MG63 (cell line): ENCODE measurements at regions not wholly inside any gene's neighbourhood (a gene's known extent, or its start where the extent isn't known, plus 50 kb on each side); places are given as distances from the start of the nearest gene placed in this dataset.

Experiments
- DNase-seq: peaks from one replicate; pipeline ENCODE4 v3.0.0-alpha.2; 2020
- H3K27me3 ChIP-seq: fragments of 250-450 bp; sonication (Bioruptor Pico); 2 replicates; pipeline ENCODE4 v1.5.1; 2020; ENCODE audit warnings: mild to moderate bottlenecking, moderate library complexity
- H3K36me3 ChIP-seq: fragments of 250-450 bp; sonication (Bioruptor Pico); 2 replicates; pipeline ENCODE4 v1.5.1; 2020; ENCODE audit warnings: mild to moderate bottlenecking, moderate library complexity
- H3K4me3 ChIP-seq: fragments of 250-450 bp; sonication (Bioruptor Pico); 2 replicates; pipeline ENCODE4 v1.5.1; 2020; ENCODE audit warnings: mild to moderate bottlenecking, moderate library complexity
- H3K9me3 ChIP-seq: fragments of 250-450 bp; sonication (Bioruptor Pico); 2 replicates; pipeline ENCODE4 v1.5.1; 2020; ENCODE audit warnings: mild to moderate bottlenecking, moderate library complexity

DNA sequence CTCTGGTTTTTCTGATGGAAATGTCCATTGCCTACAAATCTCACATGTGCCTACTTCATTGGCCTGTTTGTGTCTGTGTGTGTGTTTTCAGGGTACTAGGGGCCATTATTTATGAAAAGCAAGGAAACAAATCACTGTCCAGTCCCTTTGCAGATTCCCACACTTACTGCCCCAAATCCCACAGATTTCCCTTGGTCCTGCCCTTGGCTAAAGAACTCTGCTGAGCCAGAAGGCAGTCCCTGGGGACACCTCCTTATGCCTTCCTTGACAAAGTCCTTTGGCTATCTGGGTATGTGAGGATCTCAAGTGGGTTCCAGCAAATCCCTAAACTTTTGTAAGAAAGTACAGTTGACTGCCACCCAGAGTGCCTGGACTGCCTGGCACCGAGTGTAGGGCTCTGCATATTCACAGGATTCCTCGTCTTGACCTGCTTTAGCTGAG, 388.1 kb downstream of the BCAT1 start:
- H3K9me3 ChIP-seq, result no peaks in the 10 kb centered on the region
- H3K4me3 ChIP-seq, result peak overlapping the region; percentile 66
- DNase-seq, result no peak
- H3K27me3 ChIP-seq, result no peaks in the 10 kb centered on the region
- H3K36me3 ChIP-seq, result no peaks in the 10 kb centered on the region

DNA sequence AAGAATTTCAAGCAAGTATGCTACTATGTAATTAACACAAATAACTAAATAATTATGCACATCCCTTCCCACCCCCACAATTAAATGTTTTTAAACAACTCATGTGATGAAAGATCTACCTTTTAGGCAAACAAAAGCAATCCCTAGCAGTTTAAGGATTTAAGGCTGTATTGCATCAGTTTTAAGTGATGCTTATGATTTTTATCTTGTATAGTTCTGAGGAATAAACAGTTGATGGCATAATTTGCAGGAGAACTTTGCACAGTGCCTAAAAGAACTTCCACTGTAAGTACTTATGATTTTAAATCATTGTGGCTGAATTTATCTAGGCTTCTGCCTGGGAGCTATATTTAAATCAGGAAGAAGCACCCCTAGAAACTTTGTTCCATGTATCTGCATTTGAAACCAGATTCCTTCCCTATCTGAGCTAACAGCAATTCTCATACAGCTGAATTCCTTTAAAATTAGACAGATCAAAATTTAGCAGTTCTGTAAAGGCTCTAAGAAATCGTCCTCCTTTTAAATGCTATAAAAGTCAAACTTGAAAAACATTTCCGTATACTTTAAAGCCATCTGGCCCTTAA, 388.6 kb downstream of the BCAT1 start:
- no peak for DNase-seq
- Histone ChIP-seq H3K27me3 (no peaks in the 10 kb centered on the region), H3K9me3 (no peaks in the 10 kb centered on the region), H3K36me3 (no peaks in the 10 kb centered on the region), H3K4me3 (peak overlapping the region; percentile 66)

DNA sequence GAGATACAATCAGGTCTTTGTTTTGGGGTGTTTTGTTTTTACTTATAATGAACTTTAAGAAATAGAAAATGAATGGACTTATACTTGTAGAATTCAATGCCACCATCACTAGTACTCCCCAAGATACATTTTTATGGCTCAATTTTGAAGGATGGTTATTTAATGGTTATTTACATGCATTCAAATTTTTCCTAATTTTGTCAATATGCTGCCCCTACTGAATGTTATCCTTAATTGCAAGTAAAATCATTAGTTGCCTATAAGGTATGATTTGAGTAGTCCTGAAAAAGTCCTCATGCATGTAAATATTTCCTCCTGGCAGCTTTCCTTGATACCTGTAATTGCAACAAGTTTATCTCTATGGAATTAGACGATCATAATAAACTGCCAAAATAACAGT, 391.2 kb downstream of the BCAT1 start:
- Histone ChIP-seq H3K4me3 (no peak overlapping the region), H3K36me3 (no peaks in the 10 kb centered on the region), H3K27me3 (no peaks in the 10 kb centered on the region), H3K9me3 (no peaks in the 10 kb centered on the region)
- DNase-seq, result no peak

DNA sequence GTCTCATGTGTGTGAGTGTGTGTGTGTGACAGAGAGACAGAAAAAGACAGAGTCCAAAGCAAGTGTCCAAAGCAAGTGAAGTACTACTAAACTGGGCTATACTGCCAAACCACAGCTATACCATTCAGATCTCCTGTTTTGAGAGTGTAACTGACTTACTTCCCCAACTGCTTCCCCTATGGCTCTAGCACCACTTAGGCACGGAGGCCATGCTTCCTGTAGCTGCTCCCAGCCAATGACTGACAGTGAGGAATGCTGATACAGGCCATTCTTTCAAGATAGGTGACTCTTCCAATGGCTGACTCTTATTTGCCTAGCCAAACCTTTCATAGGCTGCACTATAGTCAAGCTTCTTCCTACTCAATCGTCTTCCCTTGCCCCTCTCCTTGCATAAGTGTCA, 393.2 kb downstream of the BCAT1 start:
- Histone ChIP-seq H3K9me3 (no peaks in the 10 kb centered on the region), H3K36me3 (no peaks in the 10 kb centered on the region), H3K4me3 (no peak overlapping the region), H3K27me3 (no peaks in the 10 kb centered on the region)
- DNase-seq, result no peak

DNA sequence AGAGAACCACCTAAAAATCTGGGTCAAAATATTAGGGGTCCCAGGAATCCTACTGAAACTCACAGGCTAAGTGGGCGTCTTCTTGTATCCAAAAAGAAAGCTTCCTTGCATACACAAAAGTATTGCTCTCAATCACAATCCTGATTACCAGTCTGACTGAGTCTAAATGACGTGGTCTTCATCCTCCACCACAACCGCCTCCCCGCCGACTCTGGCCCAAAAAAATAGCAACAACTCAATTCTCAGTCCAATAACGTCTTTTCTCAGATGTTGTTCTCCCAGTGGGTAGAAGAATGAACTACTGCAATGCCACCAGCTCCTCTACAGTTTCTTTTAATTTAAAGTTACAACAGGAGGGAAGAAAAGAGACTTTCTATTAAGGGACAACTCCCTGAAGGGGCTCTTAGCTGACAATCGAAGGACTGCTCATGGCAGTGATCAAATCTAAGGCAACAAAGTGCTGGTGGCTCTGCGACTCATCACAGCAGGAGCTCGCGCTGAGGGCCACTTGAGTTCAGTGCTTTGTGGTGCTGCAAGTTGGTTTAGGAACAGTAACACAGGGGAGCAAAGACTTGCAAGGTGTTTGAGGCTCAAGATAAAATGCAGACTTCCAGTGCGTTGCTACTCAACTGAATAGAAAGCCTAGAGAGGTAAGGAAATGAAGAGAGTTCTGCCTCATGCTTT, 394.1 kb downstream of the BCAT1 start:
- peak; percentile 10 for DNase-seq

DNA sequence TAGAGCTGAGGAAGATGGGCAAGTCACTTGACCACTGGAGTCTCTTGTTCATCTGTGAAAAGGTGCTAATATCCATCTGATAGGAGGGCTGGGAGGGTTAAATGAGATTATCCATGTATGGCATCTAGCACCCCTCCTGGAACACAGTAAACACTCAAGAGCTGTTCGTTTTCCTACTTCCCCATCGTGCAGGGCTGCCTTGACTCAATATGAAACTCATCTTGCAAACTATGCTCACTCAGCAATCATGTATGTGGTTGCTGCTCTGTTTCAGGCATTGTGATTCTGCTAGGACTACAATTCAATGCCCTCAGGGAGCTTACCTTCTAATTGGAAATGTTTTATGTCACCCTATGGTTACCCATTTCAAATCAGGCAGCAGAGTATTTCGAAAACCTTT, 395.6 kb downstream of the BCAT1 start:
- Histone ChIP-seq H3K9me3 (no peaks in the 10 kb centered on the region), H3K27me3 (no peaks in the 10 kb centered on the region), H3K4me3 (no peak overlapping the region), H3K36me3 (no peaks in the 10 kb centered on the region)
- no peak for DNase-seq

More for the DNA sequence above, 394.1 kb downstream of the BCAT1 start:
- H3K9me3 ChIP-seq, result no peaks in the 10 kb centered on the region
- H3K4me3 ChIP-seq, result no peak overlapping the region
- H3K36me3 ChIP-seq, result no peaks in the 10 kb centered on the region
- H3K27me3 ChIP-seq, result no peaks in the 10 kb centered on the region

DNA sequence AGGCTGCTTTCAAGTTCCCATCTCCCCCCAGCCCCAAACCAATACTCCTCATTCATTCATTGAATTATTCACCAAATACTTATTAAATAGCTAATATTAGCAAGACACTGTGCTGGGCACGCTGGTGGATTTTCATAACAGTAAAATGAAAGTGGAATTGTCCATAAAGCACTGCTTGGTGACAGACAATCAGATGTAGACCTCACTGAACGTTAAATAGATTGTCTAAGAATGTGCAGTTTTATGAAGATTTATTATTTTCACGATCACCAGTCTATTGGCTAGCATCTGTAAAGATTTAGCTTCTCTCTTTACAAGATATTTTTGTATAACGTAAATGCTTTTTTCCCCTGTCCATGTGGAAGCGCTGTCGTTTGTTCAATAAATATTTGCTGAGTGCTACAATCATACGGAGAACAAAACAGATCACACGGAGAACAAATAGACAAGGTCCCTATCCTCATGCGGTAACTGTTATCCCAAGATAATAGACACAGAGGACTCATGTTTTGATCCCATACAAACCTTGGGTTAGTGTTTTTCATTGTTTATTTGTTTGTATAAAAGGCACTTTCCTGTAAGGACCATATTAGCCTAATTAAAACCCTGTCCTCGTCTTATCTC, 397.6 kb downstream of the BCAT1 start:
- H3K4me3 ChIP-seq, result no peak overlapping the region
- H3K36me3 ChIP-seq, result no peaks in the 10 kb centered on the region
- H3K27me3 ChIP-seq, result no peaks in the 10 kb centered on the region
- no peaks in the 10 kb centered on the region for H3K9me3 ChIP-seq
- DNase-seq, result no peak

DNA sequence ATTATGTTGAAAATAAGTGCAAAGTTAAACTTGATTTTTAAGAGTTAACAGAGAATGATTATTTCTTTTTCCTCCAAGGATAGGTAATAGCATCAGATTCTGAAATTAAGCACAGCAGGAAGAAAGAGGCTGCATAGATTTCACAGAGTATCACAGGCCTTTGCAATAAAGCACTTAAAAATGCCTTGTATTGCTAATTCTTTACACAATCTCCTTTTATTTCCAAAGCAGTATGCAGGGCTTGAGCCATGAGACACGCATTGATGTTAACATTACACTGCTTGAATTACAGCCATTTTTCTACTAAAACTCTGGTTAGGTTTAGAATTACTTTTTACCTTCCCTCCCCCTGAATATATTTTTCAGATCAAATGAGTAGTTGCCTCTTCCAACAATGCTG, 398.3 kb downstream of the BCAT1 start:
- Histone ChIP-seq H3K4me3 (no peak overlapping the region), H3K27me3 (no peaks in the 10 kb centered on the region), H3K9me3 (no peaks in the 10 kb centered on the region), H3K36me3 (no peaks in the 10 kb centered on the region)
- DNase-seq, result no peak

DNA sequence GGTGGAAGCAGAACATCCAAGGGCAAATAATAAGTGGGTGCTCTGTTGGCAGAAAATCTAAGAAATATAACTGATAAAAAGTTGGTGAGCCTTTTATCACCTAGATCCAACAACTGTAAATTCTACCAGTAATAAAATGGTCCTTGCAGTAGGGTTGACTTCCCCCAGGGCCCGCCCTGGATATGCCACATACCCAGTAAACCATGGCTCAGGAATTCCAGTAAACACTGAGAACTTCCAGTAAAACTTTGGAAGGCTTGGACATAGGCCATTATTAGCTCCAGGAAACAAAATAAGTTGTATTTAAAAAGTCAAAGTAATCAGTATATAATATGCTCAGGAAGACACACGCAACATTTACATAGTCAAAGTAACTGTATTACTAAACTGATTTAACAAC, 402.2 kb downstream of the BCAT1 start:
- H3K9me3 ChIP-seq, result no peaks in the 10 kb centered on the region
- H3K4me3 ChIP-seq, result no peak overlapping the region
- no peaks in the 10 kb centered on the region for H3K36me3 ChIP-seq
- DNase-seq, result no peak
- no peaks in the 10 kb centered on the region for H3K27me3 ChIP-seq

DNA sequence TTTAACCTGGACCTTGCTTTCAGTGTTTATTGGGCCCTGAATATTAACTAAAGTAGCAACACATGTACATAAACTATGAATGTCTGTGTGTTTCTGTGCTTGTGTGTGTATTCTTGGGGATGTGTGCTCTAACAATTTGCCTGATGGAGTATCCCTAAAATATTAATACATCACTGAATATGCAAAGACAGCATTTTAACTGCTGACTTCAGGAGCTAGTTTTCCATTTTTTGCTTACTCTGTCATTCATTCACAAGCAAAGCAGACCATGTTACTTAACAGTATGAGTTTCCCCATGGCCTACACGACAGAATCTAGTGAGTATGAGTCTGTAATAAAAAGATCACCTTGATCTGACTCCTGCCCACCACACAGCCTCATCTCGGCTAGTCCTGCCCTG, 402.8 kb downstream of the BCAT1 start:
- Histone ChIP-seq H3K9me3 (no peaks in the 10 kb centered on the region), H3K36me3 (no peaks in the 10 kb centered on the region), H3K4me3 (no peak overlapping the region), H3K27me3 (no peaks in the 10 kb centered on the region)
- DNase-seq, result no peak

DNA sequence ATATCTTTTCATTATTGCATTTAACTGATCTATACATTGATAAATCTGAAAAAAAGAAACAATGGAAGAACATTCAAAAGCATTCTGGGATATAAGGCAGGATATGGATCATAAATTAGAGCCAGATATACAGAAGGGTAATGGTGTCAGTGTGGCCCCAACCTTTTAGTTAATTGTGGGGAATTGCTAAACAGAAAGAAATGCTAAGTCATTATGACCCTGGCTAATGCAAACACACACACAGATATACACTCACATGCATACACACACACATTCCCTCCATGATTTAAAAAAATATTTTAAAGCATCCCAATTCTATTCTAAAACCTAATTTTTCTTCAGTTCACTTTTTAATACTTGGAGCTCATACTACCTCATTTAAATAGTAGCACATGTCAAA, 404.5 kb downstream of the BCAT1 start:
- H3K27me3 ChIP-seq, result no peaks in the 10 kb centered on the region
- no peaks in the 10 kb centered on the region for H3K36me3 ChIP-seq
- H3K4me3 ChIP-seq, result no peak overlapping the region
- H3K9me3 ChIP-seq, result no peaks in the 10 kb centered on the region
- DNase-seq, result no peak

DNA sequence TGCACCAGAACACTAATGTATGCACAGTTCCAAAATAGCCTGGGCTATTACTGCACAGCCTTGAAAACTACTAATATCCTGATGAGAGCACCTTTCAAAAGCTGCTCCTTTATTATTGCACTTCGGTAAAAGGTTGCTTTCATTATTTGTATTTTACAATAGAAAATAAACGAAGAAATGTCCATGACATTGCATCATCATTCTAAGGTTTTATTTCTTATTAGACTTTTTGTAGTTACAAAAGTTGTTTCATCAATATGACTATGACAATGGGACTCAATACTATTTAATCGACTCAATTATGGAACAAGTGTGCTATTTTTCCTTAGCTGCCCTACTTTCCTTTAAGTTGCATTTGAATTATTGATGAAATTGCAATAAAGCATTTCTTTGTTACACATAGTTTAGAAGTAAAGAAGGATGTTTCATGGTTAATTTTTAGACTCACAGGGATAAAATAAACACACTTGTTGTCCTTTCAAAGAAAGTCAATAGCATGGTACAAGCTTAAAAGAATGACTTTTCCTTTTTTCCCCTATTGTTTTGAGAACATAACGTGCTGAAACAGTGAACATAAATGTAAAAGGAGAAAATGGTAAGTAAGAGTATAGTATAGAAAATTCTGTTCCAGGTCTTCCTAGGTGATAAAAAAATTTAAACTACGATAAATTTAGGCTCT, 407.6 kb downstream of the BCAT1 start:
- H3K4me3 ChIP-seq, result no peak overlapping the region
- no peaks in the 10 kb centered on the region for H3K36me3 ChIP-seq
- no peaks in the 10 kb centered on the region for H3K27me3 ChIP-seq
- no peak for DNase-seq
- no peaks in the 10 kb centered on the region for H3K9me3 ChIP-seq

DNA sequence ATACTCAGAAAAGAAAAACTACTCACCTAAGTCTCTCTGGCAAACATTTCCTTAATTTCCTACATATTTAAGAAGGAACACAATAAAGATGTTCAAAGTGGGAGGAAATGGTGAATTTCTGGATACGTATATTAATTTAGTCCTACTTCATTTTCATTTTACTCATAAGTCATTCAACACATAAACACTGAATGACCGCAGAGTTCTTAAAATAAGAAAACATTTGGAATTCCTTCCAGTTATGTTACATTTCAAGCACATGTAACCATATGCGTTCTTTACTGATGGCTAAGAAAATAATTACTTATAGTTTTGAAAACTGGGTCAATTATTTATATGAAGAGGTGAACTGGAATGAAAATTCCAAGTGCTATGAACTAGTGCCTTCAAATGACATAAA, 409.3 kb downstream of the BCAT1 start:
- Histone ChIP-seq H3K4me3 (no peak overlapping the region), H3K36me3 (no peaks in the 10 kb centered on the region), H3K27me3 (no peaks in the 10 kb centered on the region), H3K9me3 (no peaks in the 10 kb centered on the region)
- no peak for DNase-seq

DNA sequence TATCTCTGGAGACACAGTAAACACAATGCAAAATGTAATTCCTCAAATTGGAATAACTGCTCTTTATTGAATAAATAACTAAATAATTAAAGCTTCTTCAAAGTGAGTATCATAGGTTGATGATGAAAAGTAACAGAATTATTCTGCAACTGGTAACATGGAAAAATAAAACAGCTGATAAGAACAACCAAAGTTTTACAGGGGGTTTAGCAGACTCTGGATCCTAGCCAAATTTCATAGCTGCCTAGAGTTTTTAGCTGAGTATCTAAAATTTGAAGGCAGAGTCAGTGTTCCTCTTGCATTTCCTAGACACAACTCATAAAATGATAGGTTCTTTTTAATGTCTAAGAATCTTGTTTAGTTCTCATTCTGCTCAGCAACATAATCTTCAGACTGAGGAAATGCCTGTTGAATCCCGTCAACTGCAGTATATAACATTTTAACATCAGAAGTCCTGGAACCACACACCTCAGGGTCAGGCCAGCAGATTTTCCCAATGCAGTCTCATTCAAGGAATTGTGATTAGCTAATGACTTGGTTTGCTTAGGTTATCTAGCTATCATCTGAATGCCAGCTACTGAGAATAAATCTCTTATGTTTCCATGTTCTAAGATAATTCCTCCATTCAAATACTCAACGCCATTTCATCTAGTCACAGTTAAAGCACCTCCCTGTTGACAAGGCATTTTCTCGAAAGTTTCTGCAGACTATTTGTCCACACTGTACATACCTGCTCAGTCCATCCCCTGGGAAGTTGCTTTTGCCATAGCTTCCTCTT, 411.6 kb downstream of the BCAT1 start:
- H3K4me3 ChIP-seq, result no peak overlapping the region
- no peaks in the 10 kb centered on the region for H3K36me3 ChIP-seq
- no peaks in the 10 kb centered on the region for H3K27me3 ChIP-seq
- DNase-seq, result no peak
- no peaks in the 10 kb centered on the region for H3K9me3 ChIP-seq

DNA sequence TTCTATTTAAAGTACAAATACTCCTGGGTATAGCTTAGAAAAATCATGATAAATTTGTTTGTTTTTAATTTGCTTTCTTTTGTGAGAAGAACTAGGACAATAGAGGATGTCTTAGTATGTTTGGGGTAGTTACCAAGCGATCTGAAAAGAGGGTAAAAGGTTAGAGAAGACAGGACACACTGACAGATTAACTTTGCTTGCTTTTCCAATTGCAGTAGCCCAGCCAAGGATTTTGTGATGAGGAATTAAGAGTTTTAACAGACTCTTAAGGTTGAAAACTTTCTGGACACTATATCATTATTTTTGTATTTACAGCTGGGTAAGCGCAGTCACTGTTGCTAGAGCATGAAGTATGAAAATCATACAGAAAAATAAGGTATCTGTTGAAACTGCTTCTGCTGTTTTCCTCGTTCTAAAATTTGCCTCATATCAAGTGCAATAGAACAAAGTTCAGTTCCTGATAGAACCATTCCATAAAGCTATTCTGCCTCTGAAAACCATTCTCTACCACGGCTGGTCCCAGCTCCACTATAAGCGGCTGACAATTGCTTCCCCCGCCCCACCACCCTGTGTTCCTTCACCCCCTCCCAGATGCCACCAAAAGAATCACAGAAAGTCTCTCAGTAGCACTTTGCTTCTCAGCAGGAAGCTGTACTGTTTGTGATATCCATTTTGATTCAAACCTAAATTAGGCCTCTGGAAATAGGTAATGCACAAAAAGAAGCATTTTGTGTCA, 413.4 kb downstream of the BCAT1 start:
- H3K4me3 ChIP-seq, result no peak overlapping the region

DNA sequence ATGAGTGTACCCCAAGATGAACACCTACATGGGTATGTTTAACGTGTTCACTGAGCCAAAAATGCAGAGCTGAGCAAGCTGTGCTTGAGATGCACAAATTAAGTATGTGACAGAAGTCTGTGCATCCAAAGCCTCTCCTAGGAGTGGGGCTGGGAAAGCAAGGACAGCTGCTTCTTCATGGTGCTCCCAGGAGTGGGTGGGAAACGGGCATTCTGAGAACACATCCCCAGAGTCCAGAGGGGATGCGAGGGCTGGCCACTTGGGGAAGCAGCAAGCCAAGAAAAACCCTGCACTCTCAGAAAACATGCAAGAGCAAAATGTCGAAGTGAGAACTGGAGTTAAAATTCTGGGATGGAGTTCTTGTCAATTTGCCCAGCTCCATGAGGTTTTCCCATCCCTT, 414.3 kb downstream of the BCAT1 start:
- H3K9me3 ChIP-seq, result no peaks in the 10 kb centered on the region
- no peak overlapping the region for H3K4me3 ChIP-seq
- no peak for DNase-seq
- H3K27me3 ChIP-seq, result no peaks in the 10 kb centered on the region
- H3K36me3 ChIP-seq, result no peaks in the 10 kb centered on the region

More for the DNA sequence above, 413.4 kb downstream of the BCAT1 start:
- Histone ChIP-seq H3K36me3 (no peaks in the 10 kb centered on the region), H3K27me3 (no peaks in the 10 kb centered on the region), H3K9me3 (no peaks in the 10 kb centered on the region)
- DNase-seq, result no peak
